SIG-M5 treated with dmso at 0.1 percent for 504 hours (cell line): ENCODE measurements at regions not wholly inside any gene's neighbourhood (a gene's known extent, or its start where the extent isn't known, plus 50 kb on each side); places are given as distances from the start of the nearest gene placed in this dataset.
A peak's percentile ranks its signal among the peaks of the same experiment; 100 is the strongest.

Experiments used
- DNase-seq: peaks from one replicate; lab custom pipeline; 2025; ENCODE audit not compliant: unreplicated experiment; lab: John Stamatoyannopoulos, UW

- no peak for DNase-seq
These were observed 688.7 kb downstream of the ETS1 start for GRCh38 chr11:127898422-127899365.

- no peak for DNase-seq
These were observed 691.6 kb downstream of the ETS1 start for GRCh38 chr11:127895776-127896175.

- DNase-seq = no peak
These were observed 693.0 kb downstream of the ETS1 start for GRCh38 chr11:127894316-127894715.

- no peak for DNase-seq
These were observed 697.2 kb downstream of the ETS1 start for GRCh38 chr11:127890030-127890615.

- no peak for DNase-seq
These were observed 699.0 kb downstream of the ETS1 start for GRCh38 chr11:127888386-127888785.

GRCh38 chr11:127875131-127875530 is 712.2 kb downstream of the ETS1 start:
- DNase-seq = no peak

GRCh38 chr11:127873478-127873877 is 713.9 kb downstream of the ETS1 start:
- DNase-seq = no peak

- no peak for DNase-seq
These were observed 721.2 kb downstream of the ETS1 start for GRCh38 chr11:127866109-127866508.

- DNase-seq = no peak
These were observed 722.5 kb downstream of the ETS1 start for GRCh38 chr11:127864861-127865260.

- no peak for DNase-seq
These were observed 725.0 kb downstream of the ETS1 start for GRCh38 chr11:127862406-127862805.

- DNase-seq = no peak
These were observed 727.4 kb downstream of the ETS1 start for GRCh38 chr11:127859941-127860354.

- DNase-seq = no peak
These were observed 742.5 kb downstream of the ETS1 start for GRCh38 chr11:127844876-127845275.

GRCh38 chr11:127843483-127844396 is 743.6 kb downstream of the ETS1 start:
- peak; percentile 13 for DNase-seq

- DNase-seq = no peak
These were observed 762.2 kb downstream of the ETS1 start for GRCh38 chr11:127825183-127825582.

- no peak for DNase-seq
These were observed 768.7 kb downstream of the ETS1 start for GRCh38 chr11:127818625-127819024.

- DNase-seq = no peak
These were observed 770.4 kb downstream of the ETS1 start for GRCh38 chr11:127816962-127817361.

- no peak for DNase-seq
These were observed 772.0 kb downstream of the ETS1 start for GRCh38 chr11:127815331-127815730.

- no peak for DNase-seq
These were observed 780.9 kb downstream of the ETS1 start for GRCh38 chr11:127806501-127806900.

GRCh38 chr11:127805771-127806170 is 781.6 kb downstream of the ETS1 start:
- no peak for DNase-seq

- DNase-seq = no peak
These were observed 782.5 kb downstream of the ETS1 start for GRCh38 chr11:127804747-127805400.

GRCh38 chr11:127803755-127804154 is 783.6 kb downstream of the ETS1 start:
- no peak for DNase-seq
